ENCODE measurements at regions not wholly inside any gene's neighbourhood (a gene's known extent, or its start where the extent isn't known, plus 50 kb on each side); places are given as distances from the start of the nearest gene placed in this dataset.

DNA sequence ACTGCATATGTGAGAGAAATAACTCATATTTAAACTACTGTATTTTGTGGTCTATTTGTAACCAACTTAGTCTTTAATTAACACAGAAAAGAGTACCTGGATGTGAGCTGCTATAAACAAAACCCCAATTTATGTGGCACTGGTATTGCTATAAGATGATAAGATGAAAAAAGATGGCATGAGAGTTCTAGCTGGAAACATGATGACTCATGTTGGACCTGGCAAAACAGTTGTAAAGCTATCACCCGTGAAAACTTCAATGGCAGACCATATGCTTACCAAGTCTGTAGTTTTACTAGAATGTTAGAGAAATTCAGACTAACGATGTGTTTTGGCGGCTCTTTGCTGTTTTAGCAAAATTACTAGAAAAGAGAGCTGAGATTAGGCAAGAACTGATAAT, 69.6 kb upstream of the PCDH9 start:
- peak; percentile 38 for DNase-seq

DNA sequence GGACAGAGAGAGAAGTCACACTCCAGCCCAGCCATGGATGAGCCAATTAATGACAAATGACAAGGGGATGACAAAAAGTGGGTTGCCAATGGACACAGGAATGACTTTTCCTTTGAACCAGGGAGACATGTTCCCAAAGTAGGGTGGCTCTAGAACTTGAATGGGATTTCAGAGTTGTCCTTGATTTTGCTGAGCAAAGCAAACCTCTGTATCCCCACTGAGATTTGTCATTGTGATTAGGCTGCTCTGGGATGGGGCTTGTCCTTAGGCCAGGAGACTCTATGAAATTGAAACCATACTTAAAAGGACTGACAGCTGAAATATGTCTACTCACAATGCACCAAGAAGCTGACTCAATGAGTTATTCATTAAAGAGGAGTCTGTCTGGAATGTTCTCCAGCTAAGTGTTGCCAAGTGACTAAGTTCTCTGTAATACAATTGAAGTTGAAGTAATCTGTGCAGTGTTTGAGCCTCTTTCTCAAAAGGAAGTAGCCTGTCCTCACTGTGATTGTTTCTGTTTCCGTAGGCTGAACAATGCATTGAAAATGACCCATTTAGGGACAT, 69.0 kb upstream of the PCDH9 start:
- DNase-seq: peak; percentile 93

DNA sequence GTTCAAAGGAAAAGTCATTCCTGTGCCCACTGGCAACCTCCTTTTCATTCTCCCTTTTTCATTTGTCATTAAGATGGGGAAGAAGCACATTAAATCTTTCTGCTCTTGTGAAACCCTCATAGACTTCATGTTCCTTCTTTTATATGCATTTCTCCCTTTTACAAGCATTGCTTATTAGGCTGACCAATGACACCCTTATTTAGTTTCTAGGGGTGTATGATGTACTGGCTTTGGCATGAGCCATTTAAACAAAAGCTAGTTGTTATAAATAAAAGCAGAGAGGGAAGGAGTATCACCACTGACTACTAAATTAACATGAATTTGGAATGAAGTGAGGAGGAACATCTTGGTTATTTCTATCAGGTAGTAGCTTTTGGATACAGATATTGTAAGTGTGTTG, 68.2 kb upstream of the PCDH9 start:
- DNase-seq: no peak

DNA sequence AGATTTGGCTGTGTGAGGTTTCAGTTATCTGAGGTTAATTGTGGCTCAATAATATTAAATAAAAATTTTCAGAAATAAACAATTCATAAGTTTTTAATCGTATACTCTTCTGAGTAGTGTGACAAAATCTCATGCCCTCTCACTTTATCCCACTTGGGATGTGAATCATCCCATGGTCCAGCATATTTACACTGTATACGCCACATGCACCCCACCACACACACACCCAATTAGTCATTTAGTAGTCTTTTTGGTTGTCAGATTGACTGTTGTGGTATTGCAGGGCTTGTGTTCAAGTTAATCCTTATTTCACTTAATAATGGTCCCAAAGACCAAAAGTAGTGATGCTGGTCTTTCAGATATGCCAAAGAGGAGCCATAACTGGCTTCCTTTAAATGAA, 66.4 kb upstream of the PCDH9 start:
- peak; percentile 30 for DNase-seq

DNA sequence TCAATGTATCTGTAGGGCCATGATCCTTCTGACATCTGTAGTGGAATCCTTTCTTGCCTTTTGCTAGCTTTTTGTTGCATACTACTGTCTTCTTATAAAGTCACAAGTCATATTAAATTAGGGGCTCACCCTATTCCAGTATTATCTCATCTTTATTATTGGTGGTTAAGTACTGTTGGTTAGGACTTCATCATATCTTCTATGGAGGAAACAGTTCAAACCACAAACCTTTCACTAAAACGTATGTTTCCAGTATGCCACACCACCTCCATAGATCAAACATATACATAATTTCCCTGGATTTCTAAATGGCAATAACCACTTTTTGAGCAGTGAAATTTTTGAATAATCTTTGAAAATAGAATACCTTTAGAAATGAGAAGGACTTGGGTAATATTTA, 62.8 kb upstream of the PCDH9 start:
- no peak for DNase-seq

DNA sequence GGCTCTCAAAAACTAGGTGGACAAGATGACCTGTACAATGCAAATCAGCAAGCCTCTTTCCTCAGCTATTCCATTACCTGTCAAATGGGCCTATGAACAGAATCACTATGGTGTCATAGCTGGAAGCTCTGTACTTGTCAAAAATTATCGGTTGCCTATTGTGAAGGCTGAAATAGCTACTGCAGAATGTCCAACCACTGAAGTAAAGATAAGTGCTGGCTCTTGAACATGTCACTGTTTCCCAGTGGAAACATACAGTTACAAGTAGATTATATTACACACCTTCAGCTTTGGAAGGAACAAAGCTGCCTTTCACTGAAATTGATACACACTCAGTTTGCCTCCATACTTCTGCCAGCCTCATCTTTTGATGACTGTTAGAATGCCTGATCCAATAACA, 55.5 kb upstream of the PCDH9 start:
- no peak for DNase-seq

DNA sequence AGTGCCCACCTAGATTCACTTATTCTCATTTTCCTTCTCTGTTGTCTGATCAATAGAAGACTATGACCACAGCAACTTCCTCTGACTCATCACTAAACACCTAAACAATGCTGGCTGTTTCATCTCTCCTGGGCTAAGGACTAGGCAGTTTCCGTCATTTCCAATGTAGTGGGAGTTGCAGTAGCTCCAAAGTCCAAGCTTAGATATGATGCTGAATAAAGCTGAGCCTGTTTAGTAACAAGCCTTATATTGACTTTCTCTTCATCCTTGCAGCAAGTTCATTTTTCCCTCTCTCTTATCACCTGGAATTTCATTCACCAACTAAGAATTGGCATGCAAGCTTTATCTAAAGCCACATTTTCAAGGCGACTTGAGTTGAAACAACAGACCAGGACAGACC, 53.5 kb upstream of the PCDH9 start:
- DNase-seq: no peak

DNA sequence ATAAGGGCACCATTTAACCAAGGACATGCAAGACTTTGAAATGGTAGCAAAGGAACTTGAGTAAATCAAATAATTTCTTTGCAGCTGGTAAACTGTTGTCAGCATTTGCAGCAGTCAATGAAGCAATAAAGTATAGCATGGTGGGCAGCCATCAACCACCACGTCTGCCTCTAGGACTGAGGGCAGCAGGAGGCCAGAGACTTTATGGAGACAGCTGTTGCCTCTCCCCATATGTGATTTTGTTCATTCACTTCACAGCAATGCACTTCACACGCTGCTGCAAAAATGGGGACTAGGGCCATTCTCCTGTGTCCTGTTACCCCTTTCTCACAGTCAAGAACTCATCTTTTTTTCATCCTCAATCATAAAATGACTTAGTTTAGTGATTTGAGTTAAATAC, 51.3 kb upstream of the PCDH9 start:
- DNase-seq: no peak

Data from fibroblast of skin of right biceps (primary cell).